WERI-Rb-1 (cell line): ENCODE measurements at regions not wholly inside any gene's neighbourhood (a gene's known extent, or its start where the extent isn't known, plus 50 kb on each side); places are given as distances from the start of the nearest gene placed in this dataset.

ENCODE experiments used
- DNase-seq: peaks from one replicate; pipeline ENCODE4 v3.0.0-alpha.2; 2020
- H3K27ac ChIP-seq: fragments of 250-450 bp; sonication (Bioruptor Pico); 2 replicates; pipeline ENCODE4 v1.5.1; 2020; ENCODE audit warnings: mild to moderate bottlenecking, moderate library complexity
- H3K27me3 ChIP-seq: fragments of 250-450 bp; sonication (Bioruptor Pico); 2 replicates; pipeline ENCODE4 v1.5.1; 2021; ENCODE audit warnings: mild to moderate bottlenecking, low read depth, moderate library complexity; ENCODE audit not compliant: insufficient read depth, severe bottlenecking
- H3K36me3 ChIP-seq: fragments of 250-450 bp; sonication (Bioruptor Pico); 2 replicates; pipeline ENCODE4 v1.5.1; 2020; ENCODE audit warnings: mild to moderate bottlenecking, moderate library complexity
- H3K4me3 ChIP-seq: 2 replicates; pipeline ENCODE4 v1.5.1; 2011; ENCODE audit warnings: low read depth, mild to moderate bottlenecking, control low read depth, low read length
- H3K9me3 ChIP-seq: fragments of 250-450 bp; sonication (Bioruptor Pico); 2 replicates; pipeline ENCODE4 v1.5.1; 2021; ENCODE audit warnings: mild to moderate bottlenecking, moderate library complexity; ENCODE audit not compliant: severe bottlenecking
- TF ChIP-seq, protein P1 (sequence below): IDR thresholded peaks from 2 replicates; pipeline ENCODE4 v1.5.1; 2011; ENCODE audit warnings: low read depth, mild to moderate bottlenecking, control low read depth, inconsistent platforms, low read length

DNA sequence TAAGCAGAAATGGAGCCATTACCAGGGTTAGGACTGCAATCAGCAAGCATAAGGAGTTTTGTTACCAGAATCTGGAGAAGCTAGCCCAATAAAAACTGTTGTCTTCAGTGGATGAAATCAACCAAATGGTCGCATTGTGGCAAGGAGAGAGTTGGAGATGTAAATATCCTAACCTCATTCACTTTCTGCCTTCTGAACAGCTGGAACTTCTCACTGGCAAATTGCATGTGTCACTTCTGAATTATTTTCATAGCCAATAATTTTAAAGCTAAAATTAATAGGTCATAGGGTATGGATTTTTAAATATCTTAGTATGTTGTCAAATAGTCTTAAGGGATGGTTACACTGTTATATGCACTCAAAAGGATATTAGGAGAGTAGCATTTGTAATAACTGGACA lies 121.6 kb downstream of the SUCNR1 start:
- Histone ChIP-seq H3K27me3 (peaks cover 23% of the 10 kb centered on the region), H3K36me3 (no peaks in the 10 kb centered on the region), H3K27ac (no peak overlapping the region), H3K4me3 (no peak overlapping the region), H3K9me3 (no peaks in the 10 kb centered on the region)
- TF ChIP-seq, protein P1, sequence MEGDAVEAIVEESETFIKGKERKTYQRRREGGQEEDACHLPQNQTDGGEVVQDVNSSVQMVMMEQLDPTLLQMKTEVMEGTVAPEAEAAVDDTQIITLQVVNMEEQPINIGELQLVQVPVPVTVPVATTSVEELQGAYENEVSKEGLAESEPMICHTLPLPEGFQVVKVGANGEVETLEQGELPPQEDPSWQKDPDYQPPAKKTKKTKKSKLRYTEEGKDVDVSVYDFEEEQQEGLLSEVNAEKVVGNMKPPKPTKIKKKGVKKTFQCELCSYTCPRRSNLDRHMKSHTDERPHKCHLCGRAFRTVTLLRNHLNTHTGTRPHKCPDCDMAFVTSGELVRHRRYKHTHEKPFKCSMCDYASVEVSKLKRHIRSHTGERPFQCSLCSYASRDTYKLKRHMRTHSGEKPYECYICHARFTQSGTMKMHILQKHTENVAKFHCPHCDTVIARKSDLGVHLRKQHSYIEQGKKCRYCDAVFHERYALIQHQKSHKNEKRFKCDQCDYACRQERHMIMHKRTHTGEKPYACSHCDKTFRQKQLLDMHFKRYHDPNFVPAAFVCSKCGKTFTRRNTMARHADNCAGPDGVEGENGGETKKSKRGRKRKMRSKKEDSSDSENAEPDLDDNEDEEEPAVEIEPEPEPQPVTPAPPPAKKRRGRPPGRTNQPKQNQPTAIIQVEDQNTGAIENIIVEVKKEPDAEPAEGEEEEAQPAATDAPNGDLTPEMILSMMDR = no peak
- DNase-seq = no peak

DNA sequence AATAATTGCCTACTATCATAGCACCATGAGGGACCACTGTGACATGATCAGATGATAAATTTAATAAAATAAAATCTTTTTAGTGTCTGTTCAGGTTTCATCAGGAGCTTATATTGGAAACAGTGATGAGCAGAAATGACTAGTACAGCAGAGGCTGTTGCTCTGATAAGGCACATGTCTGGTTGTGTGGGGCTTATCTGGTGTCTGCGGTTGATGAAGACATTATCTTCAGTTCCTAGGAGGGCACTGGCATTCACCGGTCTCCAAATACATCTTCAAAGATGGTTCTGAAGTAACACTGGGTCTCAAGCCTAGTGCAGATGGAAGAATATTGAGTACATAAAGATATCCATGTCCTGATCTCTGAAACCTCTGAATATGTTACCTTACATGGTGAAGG lies 125.3 kb downstream of the SUCNR1 start:
- H3K27ac ChIP-seq = no peak overlapping the region
- no peaks in the 10 kb centered on the region for H3K36me3 ChIP-seq
- DNase-seq = no peak
- H3K27me3 ChIP-seq = peaks cover 22% of the 10 kb centered on the region
- TF ChIP-seq, protein P1 = no peak
- no peak overlapping the region for H3K4me3 ChIP-seq
- no peaks in the 10 kb centered on the region for H3K9me3 ChIP-seq

DNA sequence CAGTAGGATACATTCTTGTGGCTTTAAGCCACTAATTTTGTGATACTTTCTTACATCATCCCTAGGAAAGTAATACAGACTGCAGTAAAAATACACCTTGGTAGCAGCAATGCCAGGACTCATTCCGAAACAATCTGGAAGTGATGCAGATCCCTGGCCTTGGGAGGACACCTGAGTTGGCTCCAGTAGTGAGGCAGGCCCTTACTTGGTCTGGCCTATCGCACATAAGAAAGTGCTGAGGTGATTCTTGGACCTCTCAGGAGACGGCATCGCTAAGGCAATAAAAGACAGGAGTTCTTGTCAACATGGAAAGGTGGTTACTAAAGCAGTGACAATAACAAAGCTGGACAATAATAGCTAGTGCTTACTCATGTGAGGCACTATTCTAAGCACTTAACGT lies 126.5 kb downstream of the SUCNR1 start:
- Histone ChIP-seq H3K36me3 (no peaks in the 10 kb centered on the region), H3K27me3 (peaks cover 26% of the 10 kb centered on the region), H3K4me3 (no peak overlapping the region), H3K9me3 (no peaks in the 10 kb centered on the region), H3K27ac (no peak overlapping the region)
- DNase-seq = no peak
- TF ChIP-seq, protein P1 = no peak

DNA sequence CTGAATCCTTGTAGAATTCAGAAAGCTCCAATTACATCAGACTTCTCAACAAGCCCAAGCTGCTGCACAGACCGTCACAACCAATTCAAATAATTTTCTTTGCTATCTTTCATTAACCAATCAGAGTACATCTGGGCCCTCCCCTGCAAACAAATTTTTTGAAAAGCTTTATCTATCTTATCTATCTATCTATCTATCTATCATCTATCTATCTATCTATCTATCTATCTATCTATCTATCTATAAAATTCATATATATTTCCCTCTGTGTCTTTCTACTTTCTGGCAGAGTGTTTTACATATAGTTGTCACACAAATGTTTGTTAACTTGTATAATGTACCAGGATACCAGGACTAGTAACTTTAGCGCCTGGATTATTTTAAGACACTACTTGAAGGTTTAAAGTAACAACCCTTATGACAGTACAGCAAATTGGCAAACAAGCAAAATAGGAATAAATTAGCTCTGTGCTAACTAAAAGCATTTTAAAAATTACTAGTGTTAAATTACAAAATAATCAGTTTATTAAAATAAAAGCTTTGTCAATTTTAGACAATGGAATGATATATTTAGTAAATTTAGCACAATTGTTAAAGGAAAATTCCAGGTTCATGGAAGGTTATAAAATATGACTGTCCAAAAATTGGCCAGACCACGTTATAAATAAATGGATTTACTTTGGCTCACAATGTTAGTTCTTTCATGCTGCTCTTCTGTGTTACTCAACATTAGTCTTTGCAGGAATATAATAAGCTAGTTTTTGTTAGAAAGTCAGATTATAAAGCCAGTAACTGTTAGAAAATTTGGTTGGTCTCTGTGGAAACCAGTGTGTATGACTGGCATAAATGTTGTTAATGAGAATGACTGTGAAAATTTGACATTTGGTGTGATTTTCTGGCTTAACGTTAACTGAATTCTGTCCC lies 138.6 kb downstream of the SUCNR1 start:
- no peaks in the 10 kb centered on the region for H3K36me3 ChIP-seq
- H3K27me3 ChIP-seq = no peaks in the 10 kb centered on the region
- DNase-seq = no peak
- TF ChIP-seq, protein P1 = no peak
- no peaks in the 10 kb centered on the region for H3K9me3 ChIP-seq
- H3K4me3 ChIP-seq = no peak overlapping the region
- H3K27ac ChIP-seq = no peak overlapping the region

DNA sequence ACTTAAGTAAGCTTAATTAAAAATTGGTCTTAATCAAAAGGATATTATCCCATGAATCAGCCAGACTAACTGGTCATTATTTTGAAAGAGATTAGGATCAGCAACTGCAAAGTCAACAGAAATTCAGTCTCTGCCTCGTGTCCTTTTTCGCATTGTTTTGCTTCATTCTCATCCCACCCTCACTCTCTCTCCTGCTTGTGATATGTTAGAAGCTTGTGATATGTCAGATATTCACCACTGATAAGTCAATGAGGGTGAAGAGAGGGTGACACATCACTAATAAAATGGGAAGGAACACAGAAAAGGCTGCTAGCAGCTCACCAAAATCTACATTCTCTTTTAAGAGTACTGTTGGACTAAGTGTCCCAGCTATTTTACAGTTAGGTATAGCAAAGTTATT lies 146.1 kb downstream of the SUCNR1 start:
- Histone ChIP-seq H3K27me3 (peaks cover 22% of the 10 kb centered on the region), H3K36me3 (no peaks in the 10 kb centered on the region), H3K27ac (no peak overlapping the region), H3K4me3 (no peak overlapping the region), H3K9me3 (no peaks in the 10 kb centered on the region)
- TF ChIP-seq, protein P1 = no peak
- DNase-seq = no peak
